Astrocyte of the cerebellum (primary cell): ENCODE measurements at regions not wholly inside any gene's neighbourhood (a gene's known extent, or its start where the extent isn't known, plus 50 kb on each side); places are given as distances from the start of the nearest gene placed in this dataset.

Experiments
- DNase-seq: peaks from one replicate; pipeline ENCODE4 v3.0.0-alpha.2; 2011; ENCODE audit warnings: low read depth
- H3K4me3 ChIP-seq: 2 replicates; pipeline ENCODE4 v1.5.1; 2011; ENCODE audit warnings: mild to moderate bottlenecking, low read depth, low read length, moderate library complexity
- CTCF ChIP-seq: IDR thresholded peaks from 2 replicates; pipeline ENCODE4 v1.5.1; 2012; ENCODE audit warnings: low read length, low read depth, moderate library complexity, mild to moderate bottlenecking; ENCODE audit errors: missing control alignments
- in situ Hi-C: cut with HindIII; loops from 2 replicates; pipeline ENCODE4 v1.10.0; 2017; ENCODE audit warnings: low sequenced_read_pairs

- no peak for TF ChIP-seq CTCF
- H3K4me3 ChIP-seq: no peak overlapping the region
- no peak for DNase-seq
- in situ Hi-C loops: no loop called here
These were observed 375.8 kb upstream of the NFE2L3 start for GRCh38 chr7:25775999-25776743.

- no peak for TF ChIP-seq CTCF
- no peak for DNase-seq
- in situ Hi-C loops: no loop called here
- no peak overlapping the region for H3K4me3 ChIP-seq
These were observed 375.3 kb upstream of the NFE2L3 start for GRCh38 chr7:25776744-25777123.

- DNase-seq: no peak
- TF ChIP-seq CTCF: no peak
- H3K4me3 ChIP-seq: no peak overlapping the region
- in situ Hi-C loops: no loop called here
These were observed 373.9 kb upstream of the NFE2L3 start for GRCh38 chr7:25777969-25778708.

GRCh38 chr7:25779002-25779546 is 372.9 kb upstream of the NFE2L3 start:
- DNase-seq: no peak
- H3K4me3 ChIP-seq: no peak overlapping the region
- in situ Hi-C loops: no loop called here
- TF ChIP-seq CTCF: no peak

GRCh38 chr7:25780904-25781303 is 371.1 kb upstream of the NFE2L3 start:
- no peak overlapping the region for H3K4me3 ChIP-seq
- in situ Hi-C loops: no loop called here
- no peak for DNase-seq
- TF ChIP-seq CTCF: no peak

- no peak for TF ChIP-seq CTCF
- in situ Hi-C loops: no loop called here
- DNase-seq: no peak
These were observed 370.3 kb upstream of the NFE2L3 start for GRCh38 chr7:25781704-25782103.

More at GRCh38 chr7:25781704-25782103, 370.3 kb upstream of the NFE2L3 start:
- H3K4me3 ChIP-seq: no peak overlapping the region
